ENCODE measurements at regions not wholly inside any gene's neighbourhood (a gene's known extent, or its start where the extent isn't known, plus 50 kb on each side); places are given as distances from the start of the nearest gene placed in this dataset.

GRCh38 chr11:103010891-103011290, 55.4 kb upstream of the MMP13 start:
- no peak for DNase-seq (ENCODE audit: low spot score)

GRCh38 chr11:103007521-103007920, 52.0 kb upstream of the MMP13 start:
- DNase-seq (ENCODE audit: low spot score) = peak; percentile 37

Measured in umbilical cord (tissue), 1 donor.